GM19397 (cell line): ENCODE measurements at regions not wholly inside any gene's neighbourhood (a gene's known extent, or its start where the extent isn't known, plus 50 kb on each side); places are given as distances from the start of the nearest gene placed in this dataset.

Source experiments
- ATAC-seq: cut with Tn5 transposase; IDR thresholded peaks from one replicate; pipeline ENCODE4 v1.9.1; 2021; ENCODE audit warnings: mild to moderate bottlenecking, moderate library complexity; ENCODE audit not compliant: unreplicated experiment

DNA sequence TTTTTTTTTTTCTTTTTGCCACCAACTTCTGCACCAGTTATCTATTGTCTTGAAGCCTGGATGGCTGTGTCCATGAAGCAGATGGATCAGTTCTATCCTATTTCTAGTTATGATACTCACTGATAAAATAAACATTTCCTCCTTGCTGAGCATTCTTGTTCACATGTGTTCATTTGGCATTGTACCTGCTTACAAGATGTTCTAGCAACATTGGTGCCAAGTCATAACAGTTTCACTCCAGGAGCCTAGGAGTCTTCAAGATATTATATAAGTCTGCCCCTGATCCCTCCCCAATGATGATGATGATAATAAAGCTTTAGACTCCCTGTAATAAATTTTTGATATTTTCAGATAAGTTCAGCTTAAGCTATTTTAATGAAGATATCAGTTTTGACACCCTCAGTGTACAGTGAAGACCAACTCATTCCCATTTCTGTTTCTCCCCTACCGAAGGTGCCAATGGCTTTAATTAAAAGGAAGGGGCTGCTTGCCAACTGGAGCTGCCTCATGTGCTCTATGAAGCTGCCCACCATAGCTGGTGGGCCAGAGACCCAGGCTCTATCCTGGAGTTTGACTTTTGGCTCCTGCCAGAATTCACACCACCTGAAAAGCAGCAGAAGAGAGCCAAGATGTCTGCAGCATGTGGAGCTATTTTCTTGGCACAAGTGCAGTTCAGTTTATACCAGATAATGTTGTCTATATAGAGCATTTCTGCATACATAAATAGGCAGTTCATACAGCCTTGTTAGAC, 265.4 kb upstream of the TET2 start:
- no peak for ATAC-seq

DNA sequence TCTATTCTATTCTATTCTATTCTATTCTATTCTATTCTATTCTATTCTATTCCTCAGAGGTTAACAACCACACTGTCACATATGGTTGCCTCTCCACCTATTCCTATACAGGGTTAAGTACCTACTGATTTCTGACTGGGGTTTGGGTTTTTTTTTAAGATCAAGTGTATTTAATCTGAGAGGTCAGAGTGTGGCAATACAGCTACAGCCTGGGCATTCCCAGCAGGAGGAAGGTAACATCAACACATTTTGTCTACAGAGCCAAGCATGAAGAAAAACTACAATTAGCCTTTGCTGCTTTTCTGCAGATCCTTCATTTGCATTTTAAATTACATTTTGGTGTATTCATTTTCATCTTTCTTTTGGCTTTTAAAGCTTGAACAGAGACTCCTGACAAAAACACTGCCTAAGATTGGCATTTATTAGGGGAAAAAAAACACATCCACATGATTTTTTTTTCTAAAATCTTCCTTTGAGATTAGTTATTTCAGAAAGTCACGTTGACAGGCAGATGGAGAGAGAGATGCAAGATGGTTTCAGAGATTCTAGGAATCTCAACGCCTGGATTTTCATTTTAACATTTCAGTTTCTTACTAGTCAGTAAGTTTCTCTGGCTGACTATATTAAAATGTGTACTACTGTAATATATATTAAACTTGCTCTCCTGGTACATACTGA, 255.9 kb upstream of the TET2 start:
- ATAC-seq, result no peak

DNA sequence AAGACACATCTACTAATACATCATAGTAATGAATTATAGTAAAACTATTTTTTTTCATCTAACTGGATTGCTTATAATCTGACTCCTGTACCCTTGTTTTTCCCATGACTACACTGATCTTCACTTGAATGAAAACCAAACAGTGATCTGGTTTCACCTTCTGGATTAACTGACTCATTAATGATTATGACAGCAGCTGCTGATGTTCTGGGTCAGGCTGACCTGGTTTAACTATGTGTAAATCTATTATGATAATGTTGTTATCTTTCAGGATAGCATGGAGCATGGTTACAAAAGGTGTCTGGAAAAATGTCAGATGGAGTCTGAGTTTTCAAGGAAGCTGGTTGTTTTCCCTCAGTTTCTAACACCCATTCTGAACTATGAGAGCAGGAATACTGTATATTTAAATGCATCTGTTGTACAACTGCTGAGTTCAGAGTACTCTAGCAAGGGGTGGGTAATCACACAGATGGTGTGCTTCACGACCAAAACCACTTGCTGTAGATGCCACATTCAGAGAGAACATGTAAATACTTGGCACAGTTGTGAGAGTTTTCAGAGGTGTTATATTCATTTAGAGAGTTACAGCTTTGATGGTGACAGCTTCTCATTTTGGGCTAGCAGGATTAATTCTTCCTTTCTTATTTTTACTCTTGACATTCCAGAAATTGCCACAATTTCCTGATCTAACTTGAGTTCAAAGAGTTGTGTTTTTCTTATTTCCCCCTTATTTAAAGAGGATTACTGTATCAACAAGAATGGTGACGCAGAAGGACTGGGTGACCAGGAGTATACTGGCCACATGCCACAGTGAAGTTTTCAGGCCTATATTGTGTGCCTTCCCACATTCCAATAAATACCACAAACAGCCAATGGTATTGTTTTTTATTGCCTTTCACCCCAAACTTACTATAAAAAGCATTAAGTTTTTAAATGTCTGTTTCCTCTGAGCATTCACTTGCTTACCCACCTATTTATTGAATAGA, 249.7 kb upstream of the TET2 start:
- peak; percentile 53 for ATAC-seq

DNA sequence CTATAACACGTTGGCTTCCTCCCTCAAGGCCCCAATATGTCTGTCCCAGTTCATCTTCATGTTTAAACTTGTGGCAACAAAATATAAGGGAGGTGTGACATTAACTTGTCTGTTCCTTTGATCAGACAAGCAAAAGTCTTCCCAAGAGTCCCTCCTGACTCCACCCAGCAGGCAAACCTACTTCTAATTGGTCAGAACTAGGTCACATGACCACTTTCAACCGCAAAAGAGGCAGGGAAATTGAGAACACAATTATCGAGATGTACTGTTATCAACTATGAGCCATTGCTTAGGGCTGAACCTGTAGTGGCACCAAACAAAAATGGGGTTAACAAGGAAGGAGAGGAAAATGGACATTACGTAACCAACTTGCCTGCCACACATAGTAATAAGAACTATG, 246.8 kb upstream of the TET2 start:
- ATAC-seq, result no peak

DNA sequence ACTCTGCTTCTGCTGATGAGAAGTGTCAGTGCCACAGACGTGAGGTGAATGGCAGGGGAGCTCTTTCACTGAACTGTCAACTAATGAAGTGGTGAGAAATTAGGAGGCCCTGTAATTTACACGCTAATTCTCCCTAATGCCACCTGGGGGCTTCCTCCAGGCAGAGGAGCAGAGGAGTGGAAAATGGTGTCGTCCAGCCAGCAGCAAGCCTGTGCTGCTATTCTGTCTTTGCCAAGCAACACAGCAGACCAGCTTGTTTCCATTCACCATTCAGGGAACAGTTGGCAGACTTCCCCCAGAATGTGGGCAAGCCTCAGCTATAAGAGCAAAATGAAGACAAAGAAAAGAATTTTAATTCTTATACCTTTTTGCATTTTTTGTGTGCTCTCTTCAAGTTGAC, 245.2 kb upstream of the TET2 start:
- ATAC-seq, result no peak

DNA sequence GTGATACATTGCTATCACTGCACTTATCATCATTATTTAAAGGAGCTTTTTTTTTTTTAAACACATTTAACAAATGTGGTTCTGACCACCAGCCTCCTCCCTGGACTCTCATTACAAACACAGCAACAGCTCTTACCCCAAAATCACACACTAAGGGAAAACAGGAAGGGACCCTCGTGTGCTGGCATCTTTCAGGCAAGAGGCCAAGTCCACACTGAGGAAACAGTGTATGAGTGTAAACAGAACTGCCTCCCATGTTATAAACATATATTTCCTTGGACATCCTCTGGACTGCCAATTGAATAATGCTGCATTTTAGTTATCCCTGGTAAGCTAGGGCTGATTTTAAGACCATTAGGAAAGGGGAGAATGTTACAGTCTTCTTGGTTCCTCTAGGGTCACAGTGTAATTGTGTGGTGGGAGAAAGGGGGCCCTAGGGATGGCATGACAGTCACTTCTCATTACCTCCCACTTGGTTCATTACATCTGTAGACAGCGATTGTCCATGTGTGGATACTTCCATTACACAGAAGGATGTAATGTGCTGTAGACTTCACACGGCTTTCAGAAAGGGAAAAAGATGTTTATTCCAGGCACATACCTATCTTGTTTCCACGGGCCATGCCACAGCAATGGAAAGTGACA, 244.6 kb upstream of the TET2 start:
- no peak for ATAC-seq

DNA sequence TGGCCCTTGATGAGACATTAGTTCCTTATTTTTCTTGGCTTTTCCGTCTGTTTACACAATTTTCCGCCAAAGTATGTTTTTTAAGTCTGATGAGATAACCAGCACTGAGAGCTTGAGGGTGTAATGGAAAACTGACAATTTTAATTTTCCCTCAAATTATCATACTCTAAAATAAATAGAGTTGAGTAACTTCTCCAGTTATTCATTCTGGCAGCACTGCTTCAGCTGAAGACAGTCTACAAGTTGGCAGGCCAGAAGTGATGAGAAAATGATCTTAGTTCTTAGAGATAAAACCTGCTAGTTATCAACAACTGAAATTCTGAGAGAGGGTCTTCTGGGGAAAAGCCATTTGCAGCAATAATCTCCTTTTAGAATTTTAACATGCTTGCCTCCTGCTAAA, 241.6 kb upstream of the TET2 start:
- no peak for ATAC-seq

DNA sequence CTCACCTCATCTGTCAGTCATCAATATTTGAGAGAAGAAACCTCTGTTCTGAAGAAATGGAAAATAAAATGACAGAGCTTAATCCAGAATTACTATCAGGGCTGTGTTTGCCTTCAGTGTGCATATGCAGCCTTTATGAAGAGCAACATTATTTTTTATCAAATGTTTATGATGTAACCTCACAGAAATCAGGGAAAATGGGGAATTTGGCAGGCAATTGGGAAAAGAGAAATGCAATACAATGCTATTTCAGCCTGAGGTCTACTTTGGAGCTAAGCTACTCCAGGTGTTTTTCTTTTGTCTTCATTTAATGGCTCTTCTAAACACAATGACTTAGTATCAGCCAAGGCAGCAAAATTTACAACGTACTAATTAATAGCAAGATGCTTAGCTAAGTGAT, 241.1 kb upstream of the TET2 start:
- no peak for ATAC-seq

DNA sequence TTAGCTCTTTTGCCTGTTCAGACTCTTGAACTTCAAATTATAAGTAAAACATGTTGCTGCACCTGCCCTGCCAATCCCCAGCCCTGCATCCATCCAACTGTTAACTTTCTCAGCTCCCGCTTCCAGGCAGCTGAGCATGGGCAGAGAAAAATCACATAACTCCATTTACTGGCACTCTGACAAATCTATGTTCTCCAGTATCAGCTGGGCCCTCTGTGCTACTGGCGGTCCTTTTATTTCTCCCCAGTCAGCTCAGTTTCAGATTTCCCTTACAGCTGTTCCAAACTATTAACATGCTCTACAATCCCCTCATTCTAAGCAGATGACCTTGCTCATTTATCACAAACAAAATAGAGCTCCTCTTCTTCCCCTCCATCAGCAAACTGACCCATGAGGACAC, 240.4 kb upstream of the TET2 start:
- no peak for ATAC-seq

DNA sequence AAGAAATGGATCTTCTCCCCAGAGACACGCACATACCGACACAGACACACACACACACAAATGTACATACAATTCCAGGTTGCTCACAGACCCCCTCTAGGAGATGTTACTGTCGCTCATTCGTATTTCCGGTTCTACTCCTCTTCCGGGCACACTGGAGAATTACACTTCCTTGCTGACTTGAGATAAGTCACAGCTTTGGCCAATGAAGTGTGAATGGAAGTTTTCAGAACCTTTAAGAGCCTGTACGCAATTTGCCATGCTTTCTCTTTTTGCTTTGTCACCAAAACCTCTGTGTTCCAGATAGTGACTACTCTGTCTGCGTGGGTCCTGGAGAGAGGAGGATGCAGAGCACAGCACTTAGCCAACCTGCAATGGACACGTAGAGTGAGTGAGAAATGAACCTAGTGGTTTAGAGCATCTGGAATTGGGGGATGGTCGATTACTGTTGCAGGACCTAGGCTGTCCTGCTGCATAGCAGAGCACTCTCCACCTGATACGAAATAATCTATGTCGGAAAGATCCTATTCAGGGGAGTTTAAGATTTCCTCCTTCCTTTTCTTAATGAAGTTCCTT, 239.5 kb upstream of the TET2 start:
- no peak for ATAC-seq

DNA sequence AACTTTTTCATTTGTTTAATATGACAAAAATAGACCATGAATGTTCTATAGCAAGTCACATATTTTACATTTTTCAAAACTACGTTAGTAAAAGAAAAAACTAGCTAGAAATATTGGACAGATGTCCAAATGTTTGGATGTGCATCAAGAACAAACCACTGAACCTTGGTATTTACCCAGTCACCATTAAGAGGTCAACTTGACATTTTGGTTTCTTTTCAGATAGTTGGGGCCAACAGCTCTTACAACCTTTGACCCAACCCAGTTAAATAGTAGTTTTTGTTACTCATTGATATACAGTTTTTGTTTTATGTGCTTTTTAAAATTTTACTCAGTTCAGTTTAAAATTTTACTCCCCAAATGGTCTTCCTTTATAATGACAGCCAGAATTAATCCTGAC, 238.7 kb upstream of the TET2 start:
- no peak for ATAC-seq

DNA sequence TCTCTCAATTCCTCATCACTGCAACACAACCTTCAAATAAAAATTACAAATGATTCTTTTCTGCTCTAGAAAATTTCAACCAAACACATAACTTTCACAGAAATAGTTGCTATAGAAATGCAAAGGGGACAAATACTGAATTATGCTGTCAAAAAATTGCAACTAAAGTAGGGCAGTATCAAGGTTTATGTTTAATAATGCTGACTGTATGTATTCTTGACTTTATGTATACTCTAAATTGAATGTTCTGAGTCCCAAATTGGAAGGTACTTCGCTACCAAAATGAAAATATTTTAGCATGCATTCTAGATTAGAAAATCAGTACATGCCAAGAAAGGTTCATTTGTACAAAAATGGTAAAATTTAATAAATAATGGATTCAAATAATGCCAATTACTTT, 237.3 kb upstream of the TET2 start:
- no peak for ATAC-seq

DNA sequence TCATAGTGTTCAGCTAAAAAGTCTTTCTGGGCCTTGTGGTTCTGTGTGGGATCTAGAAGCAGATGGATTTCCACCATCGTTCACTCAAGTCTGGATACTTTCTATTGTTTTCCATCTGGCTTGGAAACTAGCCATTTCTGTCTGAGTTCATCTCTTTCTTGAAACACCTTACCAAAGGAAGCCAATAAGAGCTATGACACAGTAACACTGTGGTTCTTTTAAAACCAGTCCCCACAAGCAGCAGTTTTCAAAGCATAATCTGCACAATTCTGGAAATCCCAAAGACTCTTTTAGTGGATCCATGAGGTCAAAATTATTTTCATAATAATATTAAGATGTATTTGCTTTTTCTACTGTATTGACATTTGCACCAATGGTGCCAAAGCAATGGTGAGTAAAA, 234.2 kb upstream of the TET2 start:
- ATAC-seq, result no peak

DNA sequence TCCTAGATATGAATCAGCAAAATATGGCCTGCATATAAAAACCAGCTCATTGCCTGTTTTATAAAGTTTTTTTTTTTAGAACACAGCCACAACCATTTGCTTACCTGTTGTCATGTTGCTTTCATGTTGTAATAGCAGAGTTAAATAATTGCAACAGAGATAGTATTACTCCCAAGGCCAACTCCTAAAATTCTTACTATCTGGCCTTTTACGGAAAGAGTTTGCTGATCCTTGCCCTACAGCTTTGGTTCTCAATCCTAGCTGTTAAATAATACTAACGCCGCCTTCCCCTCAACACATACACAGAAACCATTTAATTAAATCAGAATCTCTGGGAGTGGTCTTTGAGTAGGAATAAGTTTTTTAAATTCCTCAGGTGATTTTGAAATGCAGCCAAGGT, 231.3 kb upstream of the TET2 start:
- ATAC-seq, result no peak

DNA sequence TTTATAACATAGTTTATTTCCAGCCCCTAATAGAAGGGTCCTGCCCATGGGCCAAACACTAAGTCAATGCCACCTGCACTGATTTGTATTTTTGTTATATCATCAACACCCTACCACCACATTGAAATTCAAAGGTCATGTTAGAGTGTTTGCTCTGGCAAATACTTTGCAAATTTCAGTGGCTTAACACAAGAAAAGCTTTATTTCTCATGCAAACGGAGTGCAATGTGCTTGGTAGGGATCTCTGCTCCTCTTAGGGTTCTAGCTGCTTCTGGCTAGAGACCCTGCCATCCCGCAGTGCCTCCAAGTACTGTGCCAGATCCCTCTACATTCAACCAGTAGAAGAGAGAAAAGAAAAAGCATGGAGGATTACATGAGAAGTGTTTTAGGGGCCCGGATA, 230.8 kb upstream of the TET2 start:
- ATAC-seq, result no peak

DNA sequence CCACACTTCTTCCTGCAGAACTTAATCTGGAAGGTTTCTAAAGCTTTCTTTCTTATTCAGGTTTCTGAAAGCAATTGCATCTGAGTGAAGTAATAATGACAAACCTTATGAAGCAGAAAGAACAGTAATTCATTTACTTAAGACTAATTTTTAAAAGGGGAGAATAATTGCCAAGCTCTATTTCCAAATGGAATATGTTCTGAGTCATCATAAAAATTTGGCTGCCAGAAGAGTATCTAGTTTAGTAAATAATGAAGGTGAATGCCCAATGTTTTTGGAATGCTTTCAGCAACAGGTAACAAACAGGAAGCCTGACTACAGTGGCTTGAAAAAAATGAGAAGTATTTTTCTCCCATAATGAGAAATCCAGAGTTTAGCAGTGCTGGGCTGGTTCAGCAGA, 227.3 kb upstream of the TET2 start:
- ATAC-seq, result no peak

DNA sequence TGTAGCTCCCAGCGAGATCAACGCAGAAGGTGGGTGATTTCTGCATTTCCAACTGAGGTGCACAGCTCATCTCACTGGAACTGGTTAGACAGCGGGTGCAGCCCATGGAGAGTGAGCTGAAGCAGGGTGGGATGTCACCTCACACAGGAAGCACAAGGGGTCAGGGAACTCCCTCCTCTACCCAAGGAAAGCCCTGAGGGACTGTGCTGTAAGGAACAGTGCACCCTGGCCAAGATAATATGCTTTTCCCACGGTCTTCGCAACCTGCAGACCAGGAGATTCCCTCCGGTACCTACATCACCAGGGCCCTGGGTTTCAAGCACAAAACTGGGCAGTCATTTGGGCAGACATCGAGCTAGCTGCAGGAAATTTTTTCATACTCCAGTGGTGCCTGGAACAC, 216.4 kb upstream of the TET2 start:
- no peak for ATAC-seq

DNA sequence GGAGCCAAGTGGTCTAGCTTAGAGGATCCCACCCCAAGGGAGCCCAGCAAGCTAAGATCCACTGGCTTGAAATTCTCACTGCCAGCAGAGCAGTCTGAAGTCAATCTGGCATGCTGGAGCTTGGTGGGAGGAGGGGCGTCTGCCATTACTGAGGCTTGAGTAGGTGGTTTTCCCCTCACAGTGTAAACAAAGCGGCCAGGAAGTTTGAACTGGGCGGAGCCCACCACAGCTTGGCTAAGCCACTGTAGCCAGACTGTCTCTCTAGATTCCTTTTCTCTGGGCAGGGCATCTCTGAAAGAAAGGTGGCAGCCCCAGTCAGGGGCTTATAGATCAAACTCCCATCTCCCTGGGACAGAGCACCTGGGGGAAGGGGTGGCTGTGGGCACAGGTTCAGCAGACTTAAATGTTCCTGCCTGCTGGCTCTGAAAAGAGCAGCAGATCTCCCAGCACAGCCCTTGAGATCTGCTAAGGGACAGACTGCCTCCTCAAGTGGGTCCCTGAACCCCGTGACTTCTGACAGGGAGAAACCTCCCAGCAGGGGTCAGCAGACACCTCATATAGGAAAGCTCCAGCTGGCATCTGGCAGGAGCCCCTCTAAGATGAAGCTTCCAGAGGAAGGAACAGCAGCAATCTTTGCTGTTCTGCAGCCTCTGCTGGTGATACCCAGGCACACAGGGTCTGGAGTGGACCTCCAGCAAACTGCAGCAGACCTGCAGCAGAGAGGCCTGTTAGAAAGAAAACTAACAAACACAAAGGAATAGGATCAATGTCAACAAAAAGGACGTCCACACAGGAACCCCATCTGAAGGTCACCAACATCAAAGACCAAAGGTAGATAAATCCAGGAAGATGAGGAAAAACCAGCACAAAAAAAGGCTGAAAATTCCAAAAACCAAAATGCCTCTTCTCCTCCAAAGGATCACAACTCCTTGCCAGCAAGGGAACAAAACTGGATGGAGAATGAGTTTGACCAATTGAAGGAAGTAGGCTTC, 215.6 kb upstream of the TET2 start:
- peak; percentile 76 for ATAC-seq

DNA sequence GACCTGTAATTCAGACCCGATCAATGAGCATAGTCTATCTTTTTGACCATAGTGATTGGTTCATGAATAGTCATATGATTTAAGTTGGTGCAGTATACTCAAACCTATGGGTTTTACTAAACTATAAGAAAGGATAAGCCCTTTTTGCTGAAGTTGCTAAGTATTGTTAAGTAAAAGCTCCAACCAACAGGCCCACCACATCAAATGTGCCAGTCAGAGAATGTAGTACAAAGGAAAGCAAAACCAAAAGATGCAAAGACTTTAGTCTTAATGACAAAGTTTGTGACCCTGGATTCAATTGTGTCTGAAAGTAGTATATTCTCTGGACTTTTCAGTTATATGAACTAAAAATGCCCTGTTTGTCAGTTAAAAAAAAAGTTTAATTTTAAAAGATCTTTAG, 208.1 kb upstream of the TET2 start:
- no peak for ATAC-seq

DNA sequence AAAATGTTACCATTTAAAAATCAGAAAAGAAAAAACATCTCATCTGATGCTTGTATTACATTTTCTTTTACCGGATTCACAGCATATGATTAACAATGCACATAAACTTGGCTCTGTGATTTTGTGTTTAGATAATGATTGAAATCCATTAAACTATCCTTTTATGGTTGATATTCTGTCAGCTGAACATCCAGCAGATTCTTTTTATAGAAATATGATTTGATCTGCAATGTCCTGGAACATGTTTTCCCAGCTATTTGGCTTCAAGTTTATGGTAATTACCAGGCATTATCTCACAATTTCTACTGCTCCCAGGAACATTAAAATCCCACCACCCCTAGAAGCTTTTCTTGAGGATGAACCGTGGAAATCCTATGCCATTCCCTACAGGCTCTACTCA, 205.7 kb upstream of the TET2 start:
- no peak for ATAC-seq
